Middle frontal gyrus (tissue), 1 donor: ENCODE measurements at regions not wholly inside any gene's neighbourhood (a gene's known extent, or its start where the extent isn't known, plus 50 kb on each side); places are given as distances from the start of the nearest gene placed in this dataset.
"Not testable (repeated sequence)": the region's sequence is repeated elsewhere in the genome, so short reads cannot be mapped to it uniquely, and the experiment has no call there.

Experiments
- DNase-seq: peaks from one replicate; pipeline ENCODE4 v3.0.0-alpha.2; 2015; ENCODE audit warnings: low spot score; ENCODE audit errors: extremely low spot score

DNA sequence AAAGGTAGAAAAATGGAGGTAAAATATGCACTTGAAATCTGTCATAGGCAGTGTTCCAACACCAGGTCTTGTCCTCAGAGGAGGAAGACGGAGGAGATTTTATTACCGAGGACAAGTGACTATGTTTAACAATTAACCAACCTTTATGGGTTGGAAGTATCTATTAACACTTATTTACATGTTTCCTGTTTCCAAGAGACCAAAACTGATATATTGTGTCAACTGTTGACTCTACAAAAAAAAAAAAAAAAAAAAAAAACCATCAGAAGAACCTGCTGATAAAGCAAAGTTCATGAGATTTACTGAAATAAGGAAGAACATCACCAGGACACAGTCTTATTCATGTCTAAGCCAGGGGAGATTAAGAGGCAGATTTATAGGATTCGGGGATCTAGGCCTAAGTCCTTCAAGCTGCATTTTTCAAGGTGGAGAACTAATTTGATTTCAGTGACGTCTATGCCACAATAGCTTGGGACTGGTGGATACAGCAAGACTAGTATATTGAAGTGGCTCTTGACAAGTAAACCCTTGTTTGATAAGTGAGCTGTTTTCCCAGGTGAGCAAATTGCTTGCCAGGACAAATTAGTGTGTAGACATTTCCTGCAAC is 126.6 kb upstream of the NAA20 start:
- no peak for DNase-seq

DNA sequence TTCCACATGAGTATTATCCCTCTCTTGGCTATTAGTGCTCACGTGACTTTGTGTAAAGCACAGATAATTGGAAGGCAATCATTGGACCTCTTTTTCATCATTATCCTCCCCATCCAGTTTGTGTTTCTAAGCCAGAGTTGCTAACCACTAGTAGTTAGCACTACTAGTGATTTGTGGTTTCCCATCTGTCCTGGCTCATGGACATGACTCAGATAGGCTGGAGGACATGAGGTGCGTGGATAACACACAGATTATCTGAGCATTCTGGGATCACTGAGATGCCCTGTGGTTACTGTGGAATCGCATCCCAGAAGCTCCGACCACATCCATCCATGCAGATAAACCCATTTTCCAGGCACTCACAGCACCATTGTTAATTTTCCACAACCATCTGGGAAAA is 123.8 kb upstream of the NAA20 start:
- DNase-seq = no peak

DNA sequence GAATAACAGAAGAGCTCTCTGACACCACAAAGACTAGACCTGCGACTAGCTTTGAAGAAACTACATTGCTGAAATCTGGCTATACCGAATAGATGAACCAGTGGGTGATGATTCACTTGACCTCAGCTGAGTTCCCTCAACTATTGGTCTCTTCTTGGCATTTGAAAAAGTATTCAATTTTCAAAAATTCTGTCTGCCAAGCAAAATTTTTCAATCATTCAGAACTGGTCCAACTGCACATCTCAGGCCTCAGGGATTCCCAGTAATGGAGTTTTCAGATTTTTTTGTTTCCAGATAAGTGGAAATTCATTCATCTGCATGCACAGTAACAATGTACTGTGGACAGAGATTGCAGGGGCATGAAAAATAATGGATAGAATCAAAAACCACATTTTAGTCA is 121.4 kb upstream of the NAA20 start:
- no peak for DNase-seq

DNA sequence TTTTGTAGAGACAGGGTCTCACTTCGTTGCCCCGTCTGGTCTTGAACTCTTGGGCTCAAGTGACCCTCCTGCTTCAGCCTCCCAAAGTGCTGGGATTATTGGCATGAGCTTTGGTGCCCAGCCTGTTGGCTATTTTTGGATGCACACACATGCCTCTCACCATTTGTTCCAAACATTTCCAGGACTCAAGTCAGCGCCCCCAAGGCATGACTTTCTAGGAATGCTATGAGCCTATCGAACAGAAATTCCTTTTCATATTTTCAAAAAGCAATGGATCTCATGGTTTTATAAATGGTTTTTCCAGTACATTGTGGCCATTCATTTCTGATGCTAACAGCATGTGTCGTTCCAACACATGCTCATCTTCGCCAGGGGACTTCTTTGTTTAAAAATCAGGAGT is 119.3 kb upstream of the NAA20 start:
- no peak for DNase-seq

DNA sequence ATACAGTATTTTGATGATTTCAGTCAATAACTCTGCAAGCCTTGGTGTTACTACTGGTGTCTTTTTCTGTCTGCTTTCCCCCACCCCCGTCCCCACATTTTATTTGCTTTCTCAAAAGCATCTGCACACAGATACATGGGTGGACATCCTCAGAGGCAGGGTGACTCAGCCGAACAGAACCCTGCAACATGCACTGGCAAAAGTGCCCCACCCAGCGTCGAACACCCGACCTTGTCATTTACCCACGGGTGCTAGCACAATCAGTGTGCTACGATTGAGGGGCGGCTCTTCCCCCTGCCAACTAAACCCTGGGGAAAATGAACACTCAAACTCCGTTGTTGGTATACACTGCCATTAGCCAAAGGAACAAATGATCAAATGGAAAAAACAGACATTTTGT is 115.9 kb upstream of the NAA20 start:
- no peak for DNase-seq

DNA sequence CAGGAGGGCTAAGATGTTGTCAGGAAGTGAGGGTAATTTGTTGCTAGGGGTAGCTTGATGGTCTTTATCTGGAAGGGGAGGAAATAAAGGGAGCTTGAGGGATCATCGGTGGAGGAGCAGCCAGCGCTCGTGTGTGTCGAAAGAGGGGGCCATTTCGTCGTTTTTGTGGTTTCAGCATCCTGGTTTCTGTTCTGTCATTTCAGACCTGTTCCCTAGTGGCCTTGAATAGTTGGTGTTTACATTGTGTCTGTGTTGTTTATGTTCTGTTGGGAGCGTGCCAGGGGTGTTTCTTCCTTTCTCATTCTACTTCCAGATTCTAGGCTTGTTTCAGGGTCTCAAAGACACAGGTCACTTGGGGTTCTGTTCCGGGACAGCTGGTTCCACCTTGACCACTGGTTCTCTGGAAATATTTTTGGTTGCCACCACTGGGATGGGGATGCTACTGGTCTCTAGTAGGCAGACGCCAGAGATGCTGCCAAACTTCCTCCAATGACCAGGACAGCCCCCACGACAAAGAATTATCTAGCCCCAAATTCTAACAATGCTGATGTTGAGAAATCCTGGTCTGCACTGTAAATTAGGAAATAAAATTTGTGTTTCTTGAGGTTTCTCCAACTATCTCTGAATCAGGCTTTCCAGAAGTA is 113.9 kb upstream of the NAA20 start:
- DNase-seq = no peak

DNA sequence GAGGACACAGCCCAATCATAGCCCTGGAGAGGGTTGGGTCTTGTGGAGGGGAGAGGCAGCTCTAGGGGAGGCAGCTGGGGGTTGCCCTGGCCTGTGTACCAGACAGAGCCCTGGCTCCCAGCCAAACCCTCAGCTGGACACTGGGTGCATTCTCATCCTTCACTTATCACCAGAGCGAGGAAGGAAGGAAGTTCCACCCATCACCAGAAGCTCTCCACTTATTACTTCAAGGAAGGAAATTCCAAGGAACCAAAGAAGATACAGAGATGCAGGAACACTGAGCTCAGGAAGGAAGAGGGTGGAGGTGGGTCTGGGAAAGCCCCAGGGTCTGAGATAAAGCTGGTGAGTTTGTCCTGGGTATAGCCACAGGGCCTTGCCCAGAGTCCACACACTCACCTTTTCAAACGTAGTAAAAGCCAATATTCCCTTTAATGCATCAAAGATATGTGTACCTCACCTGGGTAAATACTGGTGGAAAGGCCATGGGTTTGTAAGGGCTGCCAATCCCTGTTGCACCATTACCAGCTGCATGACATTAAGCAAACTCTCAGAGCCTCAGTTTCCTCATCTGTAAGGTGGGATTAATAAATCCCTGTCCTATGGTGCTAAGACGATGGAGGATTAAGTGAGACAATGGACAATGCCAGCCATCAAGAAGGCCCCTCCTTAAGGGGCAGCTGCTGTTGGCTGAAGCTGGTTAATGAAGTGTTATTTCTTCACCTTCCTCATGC is 109.7 kb upstream of the NAA20 start:
- no peak for DNase-seq

DNA sequence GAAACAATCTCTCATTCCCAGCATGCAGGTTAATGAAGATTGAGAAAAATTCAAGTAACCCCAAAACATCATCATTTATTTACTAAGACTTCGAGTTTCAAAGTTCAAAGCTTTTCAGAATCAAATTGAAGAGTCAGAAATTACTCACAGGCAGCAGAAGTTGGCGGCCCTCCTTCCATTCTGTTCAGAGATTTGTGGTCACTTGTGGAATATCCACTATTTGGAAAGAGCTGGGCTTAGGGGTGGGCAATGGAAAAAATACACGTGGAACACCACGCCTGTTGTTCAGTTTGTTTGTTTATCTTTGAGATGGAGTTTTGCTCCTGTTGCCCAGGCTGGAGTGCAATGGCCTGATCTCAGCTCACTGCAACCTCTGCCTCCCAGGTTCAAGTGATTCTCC is 108.6 kb upstream of the NAA20 start:
- no peak for DNase-seq

DNA sequence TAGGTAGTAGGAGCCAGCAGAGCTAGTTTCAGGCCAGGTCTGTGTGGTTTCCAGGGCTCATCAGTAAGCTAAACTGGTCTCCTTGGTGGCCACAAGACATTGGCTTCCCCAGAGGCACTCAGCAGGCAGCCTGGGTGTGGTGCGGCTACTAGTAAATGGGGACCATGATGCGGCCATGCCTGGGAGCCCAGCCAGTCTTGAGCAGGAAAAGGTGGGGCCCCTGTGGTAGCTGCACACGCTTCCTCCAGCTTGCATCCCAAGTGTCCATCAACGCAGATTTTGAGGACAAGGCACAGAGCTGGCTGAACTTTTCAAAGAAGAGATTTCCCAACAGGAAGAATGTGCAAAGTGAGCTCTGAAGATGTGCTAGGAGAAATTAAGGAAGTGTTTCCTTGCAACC is 107.4 kb upstream of the NAA20 start:
- no peak for DNase-seq

DNA sequence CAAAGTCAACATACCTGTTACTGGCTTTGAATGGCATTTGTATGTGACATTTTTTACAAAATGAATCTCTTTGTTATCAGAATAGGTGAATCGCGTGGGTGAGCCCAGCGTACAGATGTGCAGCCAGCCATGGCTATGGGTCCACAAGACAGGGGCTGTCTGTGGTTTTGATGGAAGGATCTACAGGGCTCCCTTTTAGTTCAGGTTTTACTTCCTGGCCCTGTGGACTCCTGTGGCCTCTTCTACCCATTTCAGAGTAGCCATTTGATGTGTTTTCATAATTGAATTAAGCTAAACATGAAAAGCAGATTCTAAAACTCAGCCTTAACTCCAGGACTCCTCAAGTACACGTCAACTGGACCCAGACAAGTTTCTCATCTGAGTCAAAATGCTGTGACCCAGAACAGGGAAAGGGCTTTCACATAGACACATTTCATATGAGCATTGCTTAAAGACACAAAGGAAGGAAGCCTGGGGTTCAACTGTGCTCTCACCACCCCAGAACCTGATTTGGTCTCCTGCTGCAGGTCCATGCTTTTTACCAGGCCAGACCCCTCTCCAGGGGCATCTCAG is 105.3 kb upstream of the NAA20 start:
- DNase-seq = no peak

DNA sequence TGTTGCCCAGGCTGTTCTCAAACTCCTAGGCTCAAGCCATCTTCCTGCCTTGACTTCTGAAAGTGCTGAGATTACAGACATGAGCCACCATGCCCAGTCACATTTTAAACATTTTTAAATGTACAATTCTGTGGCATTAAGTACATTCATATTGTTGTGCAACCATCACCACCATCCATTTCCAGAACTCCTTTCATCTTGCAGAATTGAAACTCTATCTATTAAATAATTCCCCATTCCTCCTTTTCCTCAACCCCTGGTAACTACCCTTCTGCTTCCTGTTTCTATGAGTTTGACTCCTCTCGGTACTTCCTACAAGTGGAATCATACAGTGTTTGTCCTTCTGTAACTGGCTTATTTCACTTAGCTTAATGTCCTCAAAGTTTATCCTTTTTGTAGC is 103.8 kb upstream of the NAA20 start:
- DNase-seq = no peak

DNA sequence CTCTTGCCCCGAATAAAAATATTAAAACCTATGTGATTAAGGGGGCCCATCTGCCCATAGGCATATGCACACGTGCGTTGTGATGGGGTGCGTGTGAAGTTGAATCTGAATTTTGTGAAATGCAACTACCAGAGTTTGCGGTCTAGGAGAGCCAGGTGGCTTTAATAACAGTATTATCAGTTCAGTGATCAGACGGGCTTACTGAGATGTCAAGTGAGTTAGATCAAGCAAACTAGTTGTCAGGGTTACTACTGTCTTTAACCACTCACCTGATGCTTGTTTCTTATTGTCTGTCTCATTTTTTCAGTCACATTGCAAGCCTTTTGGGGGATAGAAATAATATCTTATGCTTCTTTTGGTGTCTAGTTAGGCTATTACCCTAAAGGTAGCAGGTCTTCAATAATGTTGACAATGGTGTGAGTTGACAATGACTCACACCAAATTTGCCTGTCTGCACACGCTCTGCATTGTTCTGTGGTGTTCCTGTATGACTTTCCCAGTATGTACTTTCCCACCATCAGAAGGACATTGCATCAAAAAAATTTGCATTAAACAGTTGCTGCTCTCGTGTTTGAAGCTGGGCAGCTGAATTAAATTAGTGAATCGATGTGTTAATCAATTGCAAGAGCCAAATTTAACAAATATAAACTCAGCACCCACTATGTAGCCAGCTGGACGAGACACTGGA is 103.1 kb upstream of the NAA20 start:
- no peak for DNase-seq

DNA sequence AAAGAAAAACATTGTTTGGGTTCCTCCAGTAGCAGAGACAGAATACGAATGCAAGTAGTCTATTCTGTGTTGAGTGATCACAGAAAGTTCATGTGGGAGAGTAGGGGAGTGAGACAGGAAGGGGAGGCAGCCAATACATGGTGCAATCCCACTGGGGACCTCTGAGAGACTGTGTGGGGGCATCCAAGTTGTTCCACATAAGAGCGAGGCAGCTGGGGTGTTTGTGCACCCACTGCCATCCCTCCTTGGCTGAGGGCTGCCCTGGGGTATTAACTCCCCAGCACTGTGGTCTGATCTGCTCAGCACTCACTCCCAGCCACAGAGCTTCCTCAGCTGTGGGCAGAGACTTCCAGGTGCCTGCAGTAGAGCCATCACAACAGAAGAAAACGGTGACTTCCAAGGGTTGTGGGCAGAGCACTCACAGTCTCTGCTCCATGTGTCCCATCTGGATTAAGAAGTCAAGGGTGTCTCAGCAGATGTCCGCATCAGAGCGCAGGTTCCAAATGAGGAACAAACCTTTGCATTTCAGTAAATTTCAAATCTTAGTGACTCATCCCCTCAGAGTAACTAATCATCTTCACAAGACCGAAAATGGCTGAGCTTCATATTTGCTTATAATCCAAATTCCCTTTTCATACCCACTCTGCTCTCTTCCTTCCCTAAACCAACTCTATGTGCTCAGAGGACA is 101.9 kb upstream of the NAA20 start:
- DNase-seq = no peak

DNA sequence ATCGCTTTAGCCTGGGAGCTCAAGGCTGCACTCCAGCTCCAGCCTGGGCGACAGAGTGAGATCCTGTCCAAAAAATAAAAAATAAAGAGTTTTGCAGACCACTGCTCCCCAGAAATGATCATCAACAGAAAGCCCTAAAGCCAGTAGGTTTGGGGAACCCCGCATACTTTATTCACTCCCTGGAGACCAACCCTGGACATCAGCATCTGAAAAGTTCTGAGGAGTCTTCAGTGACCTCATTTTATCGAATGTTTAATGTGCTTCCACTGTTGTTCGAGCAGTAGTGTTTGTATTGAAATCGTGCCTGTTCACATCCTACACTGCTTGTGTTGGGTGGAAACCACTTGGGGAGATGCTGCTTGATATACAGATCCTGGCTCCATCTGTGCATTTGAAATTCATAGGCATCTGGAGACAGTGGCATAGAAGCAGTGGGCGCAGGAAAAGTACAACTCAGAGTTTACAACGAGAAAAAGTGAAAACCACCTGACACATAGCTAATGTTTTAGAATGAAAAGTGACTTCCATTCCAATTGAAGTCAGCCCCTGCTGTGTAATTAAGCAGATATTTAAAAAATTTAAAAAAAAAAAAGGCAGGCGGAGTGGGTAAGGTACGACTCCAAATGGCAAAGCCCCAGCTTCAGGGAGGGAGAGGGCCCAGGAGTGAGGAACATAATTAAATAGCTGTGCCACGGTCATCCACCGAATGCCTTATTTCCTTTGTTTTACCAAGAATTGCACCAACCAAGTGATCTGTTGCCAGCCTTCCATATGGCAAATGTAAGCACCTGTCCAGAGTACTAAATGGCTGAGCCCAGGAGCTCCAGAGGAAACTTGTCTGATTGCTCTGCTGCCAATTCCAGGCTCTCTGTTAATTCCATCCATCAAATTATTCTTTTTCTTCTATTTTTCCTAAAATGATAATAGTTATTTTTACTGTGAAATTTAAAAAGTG is 100.4 kb upstream of the NAA20 start:
- DNase-seq = no peak

DNA sequence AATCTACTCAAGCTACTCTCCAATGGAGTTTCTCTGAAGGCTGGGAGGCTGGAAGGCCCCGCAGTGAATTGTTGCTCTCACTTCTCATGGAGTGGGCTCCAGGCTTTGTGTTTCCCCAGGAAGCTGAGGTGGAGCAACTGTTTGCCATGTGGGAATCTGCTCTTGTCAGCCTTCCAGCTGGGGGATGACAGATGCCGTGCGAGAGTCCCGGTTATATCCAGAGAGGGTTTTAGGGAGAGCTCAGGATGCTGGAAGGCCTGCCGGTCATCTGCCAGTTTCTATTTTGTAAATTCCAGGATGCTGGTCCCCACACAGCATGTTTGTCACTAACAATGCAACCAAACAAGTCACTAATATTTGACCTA is 98.2 kb upstream of the NAA20 start:
- no peak for DNase-seq

DNA sequence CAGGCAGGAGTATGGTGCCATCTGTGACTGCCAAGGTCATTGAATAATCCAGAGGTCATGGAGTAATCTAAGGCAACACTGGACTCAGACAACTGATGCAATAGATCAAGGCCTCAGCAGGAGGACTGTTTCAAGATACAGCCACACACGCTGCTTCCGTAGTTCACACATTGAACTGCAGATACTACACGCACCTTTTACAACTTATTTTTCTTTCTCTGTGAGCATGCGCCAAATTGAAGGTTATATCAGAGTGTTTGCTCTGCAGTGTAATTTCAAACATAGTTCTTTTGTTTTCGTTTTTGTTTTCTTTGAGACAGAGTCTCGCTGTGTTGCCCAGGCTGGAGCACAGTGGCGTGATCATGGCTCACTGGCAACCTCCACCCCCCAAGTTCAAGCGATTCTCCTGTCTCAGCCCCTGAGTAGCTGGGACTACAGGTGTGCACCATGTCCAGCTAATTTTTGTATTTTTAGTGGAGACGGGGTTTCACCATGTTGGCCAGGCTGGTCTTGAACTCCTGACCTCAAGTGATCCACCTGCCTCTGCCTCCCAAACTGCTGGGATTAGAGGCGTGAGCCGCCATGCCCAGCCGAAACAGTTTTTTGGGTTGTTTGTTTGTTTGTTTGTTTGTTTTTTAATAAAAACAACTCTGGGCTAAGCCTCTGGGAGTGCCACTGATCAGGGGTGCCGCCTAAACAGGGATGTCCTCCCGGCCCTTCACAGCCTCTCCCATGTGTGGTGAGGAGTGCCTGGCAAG is 96.6 kb upstream of the NAA20 start:
- no peak for DNase-seq

DNA sequence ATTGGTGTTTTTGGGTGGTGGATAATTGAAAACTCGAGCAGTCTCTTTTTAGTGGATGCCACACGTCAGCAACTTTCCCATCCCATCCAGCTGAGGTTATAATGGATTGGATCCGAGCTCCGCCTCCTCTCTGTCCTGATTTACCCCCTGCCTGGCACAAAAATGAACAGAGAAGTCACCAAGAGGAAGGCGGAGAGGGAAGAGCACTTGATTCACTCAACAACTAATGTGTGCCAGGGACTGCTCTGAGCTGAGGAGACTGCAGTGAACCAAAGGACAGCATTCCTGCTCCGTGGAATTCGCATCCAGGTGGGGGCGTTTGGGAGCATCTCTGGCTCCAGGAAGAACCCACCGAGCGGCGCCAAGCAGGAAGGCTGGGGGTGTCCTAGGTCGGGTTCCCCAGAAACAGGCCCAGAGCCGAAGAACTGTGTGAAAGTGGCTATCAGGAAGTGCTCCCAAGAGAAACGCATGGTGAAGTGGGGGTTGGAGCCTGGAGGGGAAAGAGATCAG is 95.8 kb upstream of the NAA20 start:
- DNase-seq = no peak

DNA sequence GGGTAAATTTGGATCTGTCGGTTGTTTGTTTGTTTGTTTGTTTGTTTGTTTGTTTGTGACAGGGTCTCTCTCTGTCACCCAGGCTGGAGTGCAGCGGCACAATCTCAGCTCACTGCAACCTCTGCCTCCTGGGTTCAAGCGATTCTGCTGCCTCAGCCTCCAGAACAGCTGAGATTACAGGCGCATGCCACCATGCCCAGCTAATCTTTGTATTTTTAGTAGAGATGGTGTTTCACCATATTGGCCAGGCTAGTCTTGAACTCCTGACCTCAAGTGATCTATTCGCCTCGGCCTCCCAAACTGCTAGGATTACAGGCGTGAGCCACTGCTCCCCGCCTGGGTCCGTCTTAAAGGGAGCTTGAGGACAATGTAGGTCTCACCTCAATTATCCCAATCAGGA is 95.3 kb upstream of the NAA20 start:
- not testable (repeated sequence) for DNase-seq

DNA sequence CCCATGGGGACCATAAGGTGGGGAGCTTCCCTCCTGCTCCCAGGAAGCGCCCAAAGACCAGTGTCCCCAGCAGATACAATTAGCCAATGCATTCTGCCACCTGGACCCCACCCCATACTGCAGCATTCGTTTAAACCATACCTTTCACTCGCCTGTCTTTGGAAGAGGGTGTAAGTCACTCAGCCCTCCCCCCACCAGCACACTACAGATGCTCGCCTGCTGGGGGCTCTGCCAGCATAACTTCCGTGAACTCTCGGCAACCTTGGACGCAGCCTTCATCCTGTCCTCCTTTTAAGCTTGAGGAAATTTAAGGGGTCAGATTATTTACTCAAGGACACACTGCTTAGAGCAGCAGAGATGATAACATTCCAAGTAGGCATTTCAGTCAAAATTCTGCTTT is 94.4 kb upstream of the NAA20 start:
- no peak for DNase-seq
